GM21717 (cell line): ENCODE measurements at regions not wholly inside any gene's neighbourhood (a gene's known extent, or its start where the extent isn't known, plus 50 kb on each side); places are given as distances from the start of the nearest gene placed in this dataset.

Source experiments
- ATAC-seq: cut with Tn5 transposase; IDR thresholded peaks from one replicate; pipeline ENCODE4 v1.9.1; 2021; ENCODE audit warnings: mild to moderate bottlenecking, moderate library complexity; ENCODE audit not compliant: unreplicated experiment

GRCh38 chr5:144886668-144887067 lies 716.0 kb downstream of the KCTD16 start:
- ATAC-seq, result no peak

- ATAC-seq, result no peak
Measured at GRCh38 chr5:144882739-144883283, 712.1 kb downstream of the KCTD16 start.

GRCh38 chr5:144880513-144880912 lies 709.8 kb downstream of the KCTD16 start:
- no peak for ATAC-seq

- ATAC-seq, result no peak
Measured at GRCh38 chr5:144876990-144877389, 706.3 kb downstream of the KCTD16 start.

- ATAC-seq, result no peak
Measured at GRCh38 chr5:144873076-144873475, 702.4 kb downstream of the KCTD16 start.

- no peak for ATAC-seq
Measured at GRCh38 chr5:144864118-144864517, 693.4 kb downstream of the KCTD16 start.

GRCh38 chr5:144857454-144857853 lies 686.8 kb downstream of the KCTD16 start:
- no peak for ATAC-seq

- no peak for ATAC-seq
Measured at GRCh38 chr5:144844086-144844485, 673.4 kb downstream of the KCTD16 start.

- no peak for ATAC-seq
Measured at GRCh38 chr5:144832416-144832815, 661.7 kb downstream of the KCTD16 start.

- no peak for ATAC-seq
Measured at GRCh38 chr5:144831650-144832049, 661.0 kb downstream of the KCTD16 start.

GRCh38 chr5:144822503-144822902 lies 651.8 kb downstream of the KCTD16 start:
- no peak for ATAC-seq

GRCh38 chr5:144820278-144820677 lies 649.6 kb downstream of the KCTD16 start:
- ATAC-seq, result no peak

GRCh38 chr5:144815131-144815530 lies 644.5 kb downstream of the KCTD16 start:
- no peak for ATAC-seq

- no peak for ATAC-seq
Measured at GRCh38 chr5:144812763-144813162, 642.1 kb downstream of the KCTD16 start.

GRCh38 chr5:144800169-144800568 lies 629.5 kb downstream of the KCTD16 start:
- no peak for ATAC-seq

GRCh38 chr5:144798595-144798994 lies 627.9 kb downstream of the KCTD16 start:
- ATAC-seq, result no peak

GRCh38 chr5:144794922-144795321 lies 624.2 kb downstream of the KCTD16 start:
- ATAC-seq, result no peak

- ATAC-seq, result no peak
Measured at GRCh38 chr5:144788556-144788955, 617.9 kb downstream of the KCTD16 start.

- ATAC-seq, result no peak
Measured at GRCh38 chr5:144788046-144788445, 617.4 kb downstream of the KCTD16 start.

GRCh38 chr5:144779368-144779767 lies 608.7 kb downstream of the KCTD16 start:
- no peak for ATAC-seq

- ATAC-seq, result no peak
Measured at GRCh38 chr5:144778561-144778960, 607.9 kb downstream of the KCTD16 start.

- no peak for ATAC-seq
Measured at GRCh38 chr5:144774197-144774596, 603.5 kb downstream of the KCTD16 start.

- ATAC-seq, result no peak
Measured at GRCh38 chr5:144773628-144774027, 603.0 kb downstream of the KCTD16 start.
